K562 (cell line): ENCODE measurements at regions not wholly inside any gene's neighbourhood (a gene's known extent, or its start where the extent isn't known, plus 50 kb on each side); places are given as distances from the start of the nearest gene placed in this dataset.

Source experiments
- ATAC-seq: fragments of 200-7000 bp; cut with Tn5 transposase; 3 replicates; pipeline ENCODE4 v1.9.1; 2020; ENCODE audit warnings: moderate library complexity
- BruUV-seq: library from RNA; stranded (reverse); fragments of 400-500 nt; replicated peaks from 2 replicates; lab custom pipeline; 2021; lab: Mats Ljungman, UMichigan
- CTCF ChIA-PET: fragments of 300-600 bp; formaldehyde crosslinking; extraction: SDS; loops from one replicate; lab custom pipeline; 2021; ENCODE audit warnings: low intra/inter-chr PET ratio; lab: Yijun Ruan, JAX
- POLR2A ChIA-PET: fragments of 300-600, 350-650 bp; sonication (Branson Sonifier 250); formaldehyde crosslinking; extraction: SDS; loops from one replicate; lab custom pipeline; 2021; ENCODE audit warnings: antibody characterized with exemption, inconsistent platforms; lab: Yijun Ruan, JAX
- DNase-seq, 4 experiments: peaks; one replicate each; pipeline versions ENCODE4 v3.0.0 to v3.0.0-alpha.2; 2011 to 2018; ENCODE audit warnings: low spot score in 3 of 4, mixed read lengths in 3 of 4; ENCODE audit errors: extremely low read depth in 1 of 4
- FAIRE-seq: peaks from 2 replicates; lab custom pipeline; 2011; peaks lifted over from hg19 to GRCh38; lab: Jason Lieb, UNC
- H2AFZ ChIP-seq: 2 replicates; pipeline ENCODE4 v1.6.0; 2011; ENCODE audit warnings: low read depth, low read length, control low read depth, inconsistent platforms
- H3K27ac ChIP-seq: fragments of 200-600 bp; 3 replicates; pipeline ENCODE4 v1.8.0; 2011; ENCODE audit warnings: low read depth, mild to moderate bottlenecking, control low read depth, inconsistent platforms, low read length, moderate library complexity, mixed read lengths; ENCODE audit errors: extremely low read depth
- H3K27me3 ChIP-seq, 2 experiments: fragments of 300-600 bp in 1 of 2; 2 replicates in 1 of 2; 3 replicates in 1 of 2; pipeline versions ENCODE4 v1.6.0 to v1.8.0; 2011; ENCODE audit warnings: inconsistent platforms in 2 of 2, low read length in 2 of 2, mild to moderate bottlenecking in 1 of 2, mixed read lengths in 1 of 2, moderate library complexity in 1 of 2; ENCODE audit not compliant: control insufficient read depth in 2 of 2, insufficient read depth in 2 of 2
- H3K36me3 ChIP-seq: fragments of 300-600 bp; 3 replicates; pipeline ENCODE4 v1.8.0; 2011; ENCODE audit warnings: mild to moderate bottlenecking, low read length, inconsistent platforms; ENCODE audit not compliant: control insufficient read depth, insufficient read depth
- H3K4me1 ChIP-seq, 2 experiments: fragments of 200-600 bp in 1 of 2; replicated peaks in 1 of 2; 2 replicates in 1 of 2; 3 replicates in 1 of 2; pipeline versions ENCODE4 v1.5.1 to v1.8.0; 2011; ENCODE audit warnings: inconsistent platforms in 2 of 2, low read length in 2 of 2, mild to moderate bottlenecking in 1 of 2, mixed read lengths in 1 of 2, moderate library complexity in 1 of 2; ENCODE audit not compliant: control insufficient read depth in 2 of 2, insufficient read depth in 2 of 2
- H3K4me2 ChIP-seq: 2 replicates; pipeline ENCODE4 v1.6.1; 2011; ENCODE audit warnings: low read length, control low read depth, inconsistent platforms, mixed read lengths; ENCODE audit not compliant: insufficient read depth
- H3K4me3 ChIP-seq: fragments of 200-600 bp; sonication (generic), shearing (Covaris generic); 2 replicates; pipeline ENCODE4 v1.5.1; 2016; ENCODE audit warnings: control low read depth, inconsistent platforms
- H3K79me2 ChIP-seq: fragments of 200-600 bp; 3 replicates; pipeline ENCODE4 v1.8.0; 2011; ENCODE audit warnings: low read length, inconsistent platforms; ENCODE audit not compliant: control insufficient read depth, insufficient read depth
- H3K9ac ChIP-seq, 2 experiments: 2 replicates each; pipeline versions ENCODE4 v1.6.0 to v1.6.1; 2011; ENCODE audit warnings: low read depth in 2 of 2, low read length in 2 of 2, control low read depth in 1 of 2, inconsistent platforms in 1 of 2, mild to moderate bottlenecking in 1 of 2, mixed read lengths in 1 of 2; ENCODE audit not compliant: insufficient read depth in 1 of 2
- H3K9me1 ChIP-seq: one replicate; pipeline ENCODE4 v1.6.0; 2011; ENCODE audit warnings: inconsistent platforms, mild to moderate bottlenecking, low read length, moderate library complexity; ENCODE audit not compliant: control insufficient read depth, insufficient read depth
- H3K9me3 ChIP-seq: replicated peaks from 2 replicates; pipeline ENCODE4 v1.5.1; 2011; ENCODE audit warnings: low read depth, low read length, inconsistent platforms; ENCODE audit not compliant: control insufficient read depth, insufficient read depth
- H4K20me1 ChIP-seq: replicated peaks from 2 replicates; pipeline ENCODE4 v1.6.1; 2011; ENCODE audit warnings: low read length, inconsistent platforms, mixed read lengths; ENCODE audit not compliant: control insufficient read depth, insufficient read depth
- ATF1 ChIP-seq, 2 experiments: fragments of 450-650 bp in 1 of 2; IDR thresholded peaks; 2 replicates each; pipeline ENCODE4 v1.6.1; 2016; ENCODE audit warnings: missing compliant biosample characterization in 1 of 2, missing genetic modification characterization in 1 of 2
- EP400 ChIP-seq: fragments of 450-650 bp; IDR thresholded peaks from 2 replicates; pipeline ENCODE4 v1.6.1; 2017; ENCODE audit warnings: antibody characterized with exemption, mild to moderate bottlenecking, moderate library complexity
- FIP1L1 ChIP-seq: fragments of 200-400 bp; formaldehyde crosslinking; IDR thresholded peaks from 2 replicates; pipeline ENCODE4 v1.6.1; 2018; ENCODE audit warnings: mild to moderate bottlenecking, low read depth, low read length; ENCODE audit not compliant: poor library complexity, severe bottlenecking
- KDM1A ChIP-seq, 2 experiments: fragments of 450-650 bp; IDR thresholded peaks; 2 replicates each; pipeline ENCODE4 v1.6.1; 2016; ENCODE audit warnings: mild to moderate bottlenecking in 2 of 2
- NR2C1 ChIP-seq, 2 experiments: fragments of 450-650 bp; IDR thresholded peaks; 2 replicates each; pipeline ENCODE4 v1.6.1; 2017; ENCODE audit warnings: mild to moderate bottlenecking in 2 of 2, antibody characterized with exemption in 1 of 2, inconsistent platforms in 1 of 2, missing compliant biosample characterization in 1 of 2, missing genetic modification characterization in 1 of 2
- RUNX1 ChIP-seq: sonication (generic); IDR thresholded peaks from 2 replicates; pipeline ENCODE4 v1.6.1; 2016; ENCODE audit warnings: antibody characterized with exemption, low read depth
- WGBS: fragments of 100-300 bp; shearing (Covaris generic); methylation state at CpG from one replicate; pipeline ENCODE4 v1.1.6; 2016; ENCODE audit warnings: low coverage, mixed read lengths; ENCODE audit not compliant: insufficient coverage; ENCODE audit errors: missing lambda C conversion rate; 5-methylcytosine and 5-hydroxymethylcytosine counted together
- in situ Hi-C: fragments of 300-500 bp; cut with MboI; formaldehyde crosslinking; loops from 4 replicates; pipeline ENCODE4 v1.15.0; 2018; ENCODE audit warnings: inconsistent platforms, mixed read lengths
- intact Hi-C: fragments of 100-400 bp; cut with micrococcal nuclease; formaldehyde crosslinking; loops from 2 replicates; pipeline ENCODE4 v1.14.2; 2022

DNA sequence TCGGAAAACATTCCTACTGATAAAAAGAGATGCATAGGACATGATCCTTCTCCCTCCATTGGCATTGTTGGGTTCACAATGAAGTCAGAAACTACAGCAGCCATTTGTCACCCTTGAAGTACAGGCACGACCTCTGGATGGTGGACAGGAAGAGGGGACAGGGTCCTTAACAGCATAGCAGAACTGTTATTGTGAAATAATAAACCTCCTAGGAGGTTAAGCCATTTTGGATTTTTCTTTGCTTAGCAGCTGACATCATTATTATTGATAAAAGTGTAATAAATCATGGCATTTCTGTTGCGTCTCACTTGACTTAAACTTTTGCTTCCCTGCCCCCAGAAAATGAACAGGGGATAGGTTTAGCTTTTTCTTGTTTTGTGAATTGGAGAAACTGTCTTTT, 134.3 kb upstream of the SASH1 start:
- intact Hi-C loops (no loop called here), in situ Hi-C loops (no loop called here)
- H3K27me3 ChIP-seq = peaks cover 14 to 16% of the 10 kb centered on the region in 2 experiments
- H3K9me1 ChIP-seq = no peaks in the 10 kb centered on the region
- FAIRE-seq = no peak
- TF ChIP-seq NR2C1 (IDR thresholded peaks at IDR 0.05) (no peak), NR2C1 (tag; IDR thresholded peaks at IDR 0.05) (no peak), KDM1A (IDR thresholded peaks at IDR 0.05) (no peak), EP400 (no peak), ATF1 (CRISPR knock-in tag; IDR thresholded peaks at IDR 0.05) (no peak), ATF1 (tag; IDR thresholded peaks at IDR 0.05) (no peak), RUNX1 (no peak), FIP1L1 (no peak)
- no peak overlapping the region for H2AFZ ChIP-seq
- BruUV-seq = no TSS peak
- H3K79me2 ChIP-seq = no peaks in the 10 kb centered on the region
- no peaks in the 10 kb centered on the region; the same call in 1 of the 2 replicates for H4K20me1 ChIP-seq
- no peak overlapping the region for H3K4me3 ChIP-seq
- no peak for ATAC-seq
- H3K9me3 ChIP-seq = no peaks in the 10 kb centered on the region
- ChIA-PET CTCF (no interaction called here), POLR2A (interaction anchor here (0.8 kb wide), 1 partner anchor 10 kb away, joined by 3 read pairs; no protein-coding TSS in a partner anchor)
- H3K4me1 ChIP-seq = no peaks in the 10 kb centered on the region
- DNase-seq = no peak
- H3K36me3 ChIP-seq = no peaks in the 10 kb centered on the region
- WGBS = 4% methylated on average over 3 of the region's 3 CpGs
- no peak overlapping the region for H3K9ac ChIP-seq
- H3K27ac ChIP-seq = no peak overlapping the region
- no peak overlapping the region for H3K4me2 ChIP-seq
